Heart left ventricle (tissue), 16 donors: ENCODE measurements at regions not wholly inside any gene's neighbourhood (a gene's known extent, or its start where the extent isn't known, plus 50 kb on each side); places are given as distances from the start of the nearest gene placed in this dataset.

Experiments
- ATAC-seq, 4 donors: fragments of 200-7000 bp; cut with Tn5 transposase; one replicate each; pipeline ENCODE4 v1.9.1; 2020 to 2022; ENCODE audit warnings: moderate library complexity in 4 of 4, mild to moderate bottlenecking in 3 of 4, moderate number of reproducible peaks in 1 of 4
- DNase-seq, 5 donors: peaks; one replicate each; pipeline ENCODE4 v3.0.0-alpha.2; 2020
- H3K27ac ChIP-seq, 12 donors: fragments of 200-600 bp; sonication (generic) in 4 of 12; one replicate each; pipeline versions ENCODE4 v1.5.0 to v1.8.0; 2016 to 2022; ENCODE audit warnings: mild to moderate bottlenecking in 2 of 12
- H3K27me3 ChIP-seq, 9 donors: fragments of 200-600 bp; sonication (generic) in 2 of 9; one replicate each; pipeline versions ENCODE4 v1.5.1 to v1.8.0; 2016 to 2022; ENCODE audit warnings: mild to moderate bottlenecking in 3 of 9
- H3K36me3 ChIP-seq, 9 donors: fragments of 200-600 bp; sonication (generic) in 2 of 9; one replicate each; pipeline versions ENCODE4 v1.5.0 to v1.8.0; 2018 to 2022; ENCODE audit warnings: mild to moderate bottlenecking in 2 of 9
- H3K4me1 ChIP-seq, 12 donors: fragments of 200-600 bp; sonication (generic) in 4 of 12; one replicate each; pipeline versions ENCODE4 v1.5.0 to v1.8.0; 2016 to 2022; ENCODE audit warnings: mild to moderate bottlenecking in 3 of 12
- H3K4me3 ChIP-seq, 12 donors: fragments of 200-600 bp; sonication (generic) in 4 of 12; one replicate each; pipeline versions ENCODE4 v1.5.0 to v1.8.0; 2017 to 2022; ENCODE audit warnings: mild to moderate bottlenecking in 9 of 12, moderate library complexity in 4 of 12
- H3K9me3 ChIP-seq, 12 donors: fragments of 200-600 bp; sonication (generic) in 4 of 12; one replicate each; pipeline versions ENCODE4 v1.5.0 to v1.8.0; 2016 to 2022; ENCODE audit warnings: mild to moderate bottlenecking in 1 of 12
- POLR2A ChIP-seq, 2 donors: fragments of 450-650 bp; IDR thresholded peaks; one replicate each; pipeline ENCODE4 v1.6.1; 2017; ENCODE audit warnings: antibody characterized with exemption in 2 of 2, mild to moderate bottlenecking in 2 of 2, moderate library complexity in 2 of 2
- WGBS, 4 donors: extraction: QIAGEN DNeasy Blood & Tissue Kit in 2 of 4; methylation state at CpG; one replicate each; pipeline versions ENCODE4 v1.1.5 to v1.1.7; 2013 to 2018; 5-methylcytosine and 5-hydroxymethylcytosine counted together
- intact Hi-C, 10 donors: fragments of 100-400 bp; cut with DNase I; formaldehyde crosslinking; loops; one replicate each; pipeline versions ENCODE4 v1.11.1 to v1.14.2; 2022
- TF ChIP-seq, protein P1 (sequence below), 12 donors: fragments of 200-600 bp; sonication (generic) in 4 of 12; IDR thresholded peaks; one replicate each; pipeline versions ENCODE4 v1.5.0 to v1.8.0; 2018 to 2022; ENCODE audit warnings: antibody characterized with exemption in 12 of 12, mild to moderate bottlenecking in 5 of 12
- donor health status: ischemic (EF 13 %, LVEDD 7.1; RV severe dilation, severe dysfunction).
- donor health status: healthy with polysubstance abuse.
- donor health status: DM: no; HTN: yes; CAD: no.
- donor health status: DM: no; HTN: no; CAD: no.
- donor health status: ischemic (EF 25% LVEDD 6.9; RV normal size, moderate dysfunction).
- donor health status: ischemic (EF 25% LVEDD 5.7; RV mildly dilated, moderate dysfunction).
- donor health status: healthy.
- donor health status: DM: yes; HTN: yes; CAD: no.
- donor health status: ischemic (EF 35%, LVEDD 5.7; RV mildly dilated, moderate dysfunction).
- donor health status: nonischemic (EF 11% LVEDD 7.7; RV severe dilation, severe dysfunction).
- donor health status: DM: yes; HTN: yes; CAD: no.
- donor health status: PGD.
- donor health status: ischemic (EF 29% LVEDD 5.4; RV normal size, mild dysfunction).
- donor health status: nonischemic (EF 23%, LVEDD 6.1; RV moderate dilation, normal function).

DNA sequence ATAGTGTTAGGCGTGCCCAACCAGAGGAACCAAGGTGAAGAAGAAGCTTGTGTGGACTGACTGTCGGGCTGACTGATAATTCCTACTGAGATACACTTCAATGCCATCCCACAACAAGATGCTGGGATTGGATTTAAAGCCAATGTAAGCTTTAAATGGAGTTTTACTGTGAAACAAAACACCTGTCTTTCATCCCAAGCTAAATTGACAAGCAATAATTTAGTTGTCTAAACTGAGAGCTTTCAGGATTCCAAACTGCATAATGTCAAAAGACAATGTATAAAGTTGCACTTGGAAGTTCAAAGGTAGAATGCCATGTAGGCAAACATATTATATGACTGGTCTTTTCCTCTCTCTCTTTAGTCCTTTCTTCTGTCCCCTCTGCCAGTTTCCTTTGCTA is 1025.3 kb upstream of the FANCL start:
- Histone ChIP-seq H3K4me3 (no peak overlapping the region), H3K27me3 (no peaks in the 10 kb centered on the region), H3K27ac (no peak overlapping the region), H3K9me3 (no peaks in the 10 kb centered on the region), H3K4me1 (no peaks in the 10 kb centered on the region), H3K36me3 (no peaks in the 10 kb centered on the region)
- ATAC-seq (no peak), DNase-seq (no peak)
- intact Hi-C loops: no loop called here
- TF ChIP-seq, protein P1, sequence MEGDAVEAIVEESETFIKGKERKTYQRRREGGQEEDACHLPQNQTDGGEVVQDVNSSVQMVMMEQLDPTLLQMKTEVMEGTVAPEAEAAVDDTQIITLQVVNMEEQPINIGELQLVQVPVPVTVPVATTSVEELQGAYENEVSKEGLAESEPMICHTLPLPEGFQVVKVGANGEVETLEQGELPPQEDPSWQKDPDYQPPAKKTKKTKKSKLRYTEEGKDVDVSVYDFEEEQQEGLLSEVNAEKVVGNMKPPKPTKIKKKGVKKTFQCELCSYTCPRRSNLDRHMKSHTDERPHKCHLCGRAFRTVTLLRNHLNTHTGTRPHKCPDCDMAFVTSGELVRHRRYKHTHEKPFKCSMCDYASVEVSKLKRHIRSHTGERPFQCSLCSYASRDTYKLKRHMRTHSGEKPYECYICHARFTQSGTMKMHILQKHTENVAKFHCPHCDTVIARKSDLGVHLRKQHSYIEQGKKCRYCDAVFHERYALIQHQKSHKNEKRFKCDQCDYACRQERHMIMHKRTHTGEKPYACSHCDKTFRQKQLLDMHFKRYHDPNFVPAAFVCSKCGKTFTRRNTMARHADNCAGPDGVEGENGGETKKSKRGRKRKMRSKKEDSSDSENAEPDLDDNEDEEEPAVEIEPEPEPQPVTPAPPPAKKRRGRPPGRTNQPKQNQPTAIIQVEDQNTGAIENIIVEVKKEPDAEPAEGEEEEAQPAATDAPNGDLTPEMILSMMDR (IDR thresholded peaks at IDR 0.05): no peak
- TF ChIP-seq POLR2A (IDR thresholded peaks at IDR 0.05): no peak
- 52 to 63% (median 58%) methylated on average over 2 of the region's 2 CpGs for WGBS, 4 donors

DNA sequence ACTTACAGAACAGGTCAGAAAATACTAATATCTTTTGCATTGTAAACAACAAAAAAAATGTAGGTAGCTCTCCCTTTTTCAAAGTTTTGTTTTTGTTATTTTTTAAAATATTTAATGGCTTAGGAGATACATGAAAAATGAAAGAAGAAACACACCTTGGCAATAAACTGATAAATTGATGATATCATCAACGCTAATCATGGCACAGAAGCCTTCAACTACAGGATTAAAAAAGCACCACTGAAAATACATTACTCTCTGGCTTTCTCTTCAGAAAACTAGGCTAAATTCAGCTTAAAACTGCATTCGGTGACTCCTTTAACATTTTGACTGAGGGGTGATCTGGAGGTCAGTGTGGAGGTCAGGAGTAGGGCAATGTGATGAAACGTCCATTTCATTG is 1018.8 kb upstream of the FANCL start:
- no peak overlapping the region for H3K4me3 ChIP-seq
- DNase-seq (no peak), ATAC-seq (no peak)
- no peaks in the 10 kb centered on the region for H3K4me1 ChIP-seq
- no peak overlapping the region for H3K27ac ChIP-seq
- WGBS, 4 donors: 60 to 76% (median 66%) methylated on average over 3 of the region's 3 CpGs
- intact Hi-C loops: no loop called here
- peaks cover 0 to 4% (median 0%) of the 10 kb centered on the region in 9 donors for H3K27me3 ChIP-seq
- TF ChIP-seq POLR2A (IDR thresholded peaks at IDR 0.05): no peak
- TF ChIP-seq, protein P1 (IDR thresholded peaks at IDR 0.05): no peak
- H3K9me3 ChIP-seq: no peaks in the 10 kb centered on the region
- no peaks in the 10 kb centered on the region for H3K36me3 ChIP-seq

DNA sequence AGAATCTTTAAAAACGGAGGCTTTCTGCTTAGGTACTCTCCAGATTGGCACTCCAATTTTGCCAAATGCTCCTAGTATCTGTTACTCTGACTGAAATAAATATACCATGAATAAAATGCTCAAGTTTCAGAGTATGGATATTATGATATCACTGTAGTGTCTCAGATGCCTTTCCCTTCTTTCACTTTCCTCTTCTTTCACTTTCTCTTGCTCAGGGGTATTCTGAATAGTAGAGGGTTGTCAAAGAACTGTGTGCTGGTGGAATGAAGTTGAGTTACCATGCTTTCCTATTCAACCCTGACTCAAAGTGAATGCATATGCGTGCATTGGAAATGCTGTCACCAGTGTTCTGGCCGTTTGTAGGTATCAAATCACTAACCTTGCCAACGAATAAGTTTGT is 1015.2 kb upstream of the FANCL start:
- Histone ChIP-seq H3K27ac (no peak overlapping the region), H3K4me1 (no peaks in the 10 kb centered on the region), H3K27me3 (peaks cover 0 to 4% (median 0%) of the 10 kb centered on the region in 9 donors), H3K9me3 (no peaks in the 10 kb centered on the region), H3K4me3 (no peak overlapping the region), H3K36me3 (no peaks in the 10 kb centered on the region)
- ATAC-seq: no peak
- no peak for DNase-seq
- intact Hi-C loops: no loop called here
- TF ChIP-seq, protein P1 (IDR thresholded peaks at IDR 0.05): no peak
- no peak for TF ChIP-seq POLR2A (IDR thresholded peaks at IDR 0.05)
- 68 to 79% (median 76%) methylated on average over 4 of the region's 4 CpGs for WGBS, 4 donors

DNA sequence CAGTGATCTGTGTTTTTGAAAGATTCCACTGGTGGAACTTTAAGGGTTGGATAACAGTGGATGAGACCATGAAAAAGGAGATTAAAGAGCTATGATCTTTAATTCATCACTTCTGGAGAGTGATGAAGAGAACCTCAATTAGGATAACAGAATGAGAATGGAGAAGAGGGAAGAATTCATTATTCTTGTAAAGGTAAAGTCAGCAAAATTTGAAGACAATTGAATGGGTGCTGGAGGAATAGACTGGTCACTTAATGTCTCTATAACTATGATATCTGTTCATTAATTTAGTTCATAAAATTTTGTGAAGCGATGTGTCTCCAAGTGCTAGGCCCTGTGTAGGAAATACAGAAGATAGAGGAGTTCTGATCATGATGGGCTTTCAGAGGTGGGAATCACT is 1013.2 kb upstream of the FANCL start:
- Histone ChIP-seq H3K4me3 (no peak overlapping the region), H3K9me3 (no peaks in the 10 kb centered on the region), H3K27me3 (peaks cover 0 to 4% (median 0%) of the 10 kb centered on the region in 9 donors), H3K4me1 (no peaks in the 10 kb centered on the region), H3K27ac (no peak overlapping the region), H3K36me3 (no peaks in the 10 kb centered on the region)
- no peak for ATAC-seq
- TF ChIP-seq POLR2A (IDR thresholded peaks at IDR 0.05): no peak
- no peak for DNase-seq
- WGBS, 4 donors: 84 to 92% (median 88%) methylated on average over 1 of the region's 1 CpG
- intact Hi-C loops: no loop called here

DNA sequence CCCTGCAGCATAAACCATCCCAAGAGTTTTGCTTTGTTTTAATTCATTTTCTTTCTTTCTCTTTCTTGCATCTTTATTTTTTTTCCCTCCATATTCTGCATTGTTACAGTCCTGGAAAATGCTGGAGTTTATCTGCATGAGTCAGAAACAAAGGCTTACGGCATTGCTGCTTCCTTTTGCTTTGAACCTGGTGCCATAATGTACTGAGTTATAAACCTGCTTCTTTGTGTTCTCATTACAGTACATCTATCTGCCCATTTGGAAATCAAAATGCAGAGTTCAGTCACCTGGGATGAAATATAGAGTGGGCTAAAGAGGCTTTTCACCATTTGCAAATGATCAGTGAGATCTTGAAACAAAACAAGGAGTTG is 1009.2 kb upstream of the FANCL start:
- TF ChIP-seq, protein P1 (IDR thresholded peaks at IDR 0.05): no peak
- TF ChIP-seq POLR2A (IDR thresholded peaks at IDR 0.05): no peak
- H3K4me1 ChIP-seq: no peaks in the 10 kb centered on the region

More for the DNA sequence above, 1009.2 kb upstream of the FANCL start:
- WGBS, 4 donors: 43 to 49% (median 47%) methylated on average over 1 of the region's 1 CpG
- Histone ChIP-seq H3K4me3 (no peak overlapping the region), H3K36me3 (no peaks in the 10 kb centered on the region), H3K27me3 (peaks cover 0 to 4% (median 0%) of the 10 kb centered on the region in 9 donors), H3K9me3 (no peaks in the 10 kb centered on the region), H3K27ac (no peak overlapping the region)
- DNase-seq: no peak
- intact Hi-C loops: no loop called here
- no peak for ATAC-seq
